GM20000 (cell line): ENCODE measurements at regions not wholly inside any gene's neighbourhood (a gene's known extent, or its start where the extent isn't known, plus 50 kb on each side); places are given as distances from the start of the nearest gene placed in this dataset.

ENCODE experiments used
- DNase-seq: peaks from one replicate; pipeline ENCODE4 v3.0.0; 2012; ENCODE audit warnings: low spot score
- TF ChIP-seq, protein P1 (sequence below): IDR thresholded peaks from 2 replicates; pipeline ENCODE4 v1.5.1; 2012; ENCODE audit warnings: mild to moderate bottlenecking, control low read depth; ENCODE audit errors: extremely low read depth, missing control alignments

DNA sequence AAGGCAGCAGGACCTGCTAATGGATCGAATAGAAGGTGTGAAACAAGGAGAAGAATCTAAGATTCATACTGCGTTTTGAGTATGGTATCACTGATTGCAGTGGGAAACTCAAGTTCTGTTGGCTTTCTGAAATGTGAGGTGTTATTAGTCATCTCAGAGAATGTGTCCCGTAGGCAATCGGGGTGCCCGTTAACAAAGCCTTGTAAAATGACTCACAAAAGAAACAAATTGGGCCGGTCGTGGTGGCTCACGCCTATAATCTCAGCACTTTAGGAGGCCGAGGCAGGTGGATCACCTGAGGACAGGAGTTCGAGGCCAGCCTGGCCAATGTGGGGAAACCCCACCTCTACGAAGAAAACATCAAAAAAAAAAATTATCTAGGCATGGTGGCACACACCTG lies 118.2 kb upstream of the C7orf33 start:
- TF ChIP-seq, protein P1, sequence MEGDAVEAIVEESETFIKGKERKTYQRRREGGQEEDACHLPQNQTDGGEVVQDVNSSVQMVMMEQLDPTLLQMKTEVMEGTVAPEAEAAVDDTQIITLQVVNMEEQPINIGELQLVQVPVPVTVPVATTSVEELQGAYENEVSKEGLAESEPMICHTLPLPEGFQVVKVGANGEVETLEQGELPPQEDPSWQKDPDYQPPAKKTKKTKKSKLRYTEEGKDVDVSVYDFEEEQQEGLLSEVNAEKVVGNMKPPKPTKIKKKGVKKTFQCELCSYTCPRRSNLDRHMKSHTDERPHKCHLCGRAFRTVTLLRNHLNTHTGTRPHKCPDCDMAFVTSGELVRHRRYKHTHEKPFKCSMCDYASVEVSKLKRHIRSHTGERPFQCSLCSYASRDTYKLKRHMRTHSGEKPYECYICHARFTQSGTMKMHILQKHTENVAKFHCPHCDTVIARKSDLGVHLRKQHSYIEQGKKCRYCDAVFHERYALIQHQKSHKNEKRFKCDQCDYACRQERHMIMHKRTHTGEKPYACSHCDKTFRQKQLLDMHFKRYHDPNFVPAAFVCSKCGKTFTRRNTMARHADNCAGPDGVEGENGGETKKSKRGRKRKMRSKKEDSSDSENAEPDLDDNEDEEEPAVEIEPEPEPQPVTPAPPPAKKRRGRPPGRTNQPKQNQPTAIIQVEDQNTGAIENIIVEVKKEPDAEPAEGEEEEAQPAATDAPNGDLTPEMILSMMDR: no peak
- no peak for DNase-seq

DNA sequence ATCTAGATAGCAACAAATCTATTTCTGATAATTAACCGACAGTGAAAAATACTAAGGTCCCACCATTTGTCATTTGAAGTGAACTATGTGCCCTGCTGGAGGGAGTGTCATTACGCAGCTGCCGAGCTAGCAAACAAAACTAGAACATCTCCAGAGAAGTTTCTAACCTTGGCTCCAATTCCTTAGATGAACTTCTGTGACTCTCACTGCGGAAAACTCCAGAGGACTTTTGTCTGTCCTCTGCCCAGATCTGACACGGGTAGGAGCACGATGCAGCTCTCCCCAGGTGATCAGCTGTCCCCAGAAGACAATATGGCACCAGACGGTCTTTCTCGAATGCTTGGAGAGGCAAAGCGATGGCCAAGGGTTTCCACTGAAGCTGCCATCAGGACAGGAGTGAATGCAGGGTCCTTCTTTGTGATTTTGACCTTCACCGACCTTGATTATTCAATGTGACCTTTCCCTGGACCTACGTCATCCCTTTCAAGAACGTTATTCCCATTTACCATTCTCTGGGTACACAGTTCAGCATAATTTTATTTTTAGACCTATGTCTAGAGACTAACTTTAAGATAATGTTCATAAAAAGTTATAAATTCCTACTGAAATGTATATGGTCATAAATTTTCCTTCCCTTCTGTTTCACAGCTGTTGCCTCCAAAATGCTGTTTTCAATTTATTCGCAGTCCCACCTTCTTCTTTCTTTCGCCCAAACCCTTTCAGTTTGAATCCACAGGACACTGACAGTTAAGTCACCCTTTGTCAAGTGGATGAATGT lies 116.7 kb upstream of the C7orf33 start:
- TF ChIP-seq, protein P1: no peak
- DNase-seq: no peak

DNA sequence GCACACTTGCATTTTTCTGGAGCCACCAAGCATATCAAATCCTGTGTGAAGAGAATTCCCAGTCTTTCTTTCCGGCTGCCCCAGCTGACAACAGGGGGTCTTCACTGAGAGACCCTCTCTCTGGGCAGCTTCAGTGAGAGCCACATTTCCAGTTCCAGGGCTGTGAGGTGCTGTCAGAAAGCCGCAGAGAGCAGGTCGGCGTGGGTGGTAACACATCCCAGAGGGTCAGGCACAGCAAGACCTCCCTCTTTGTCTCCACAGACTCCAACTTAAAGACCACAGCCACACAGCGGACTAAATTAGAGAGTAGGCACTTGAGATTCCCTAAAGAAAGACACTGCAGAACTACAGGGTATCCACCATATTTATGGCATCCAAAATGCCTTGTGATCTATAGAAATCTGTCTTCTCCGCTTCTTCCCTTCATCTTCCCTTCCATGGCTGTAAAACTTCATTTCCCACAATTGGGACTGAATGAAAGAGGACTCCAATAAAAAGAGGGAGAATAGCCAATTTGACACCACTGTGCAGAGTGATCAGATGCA lies 116.0 kb upstream of the C7orf33 start:
- DNase-seq: no peak
- TF ChIP-seq, protein P1: no peak

DNA sequence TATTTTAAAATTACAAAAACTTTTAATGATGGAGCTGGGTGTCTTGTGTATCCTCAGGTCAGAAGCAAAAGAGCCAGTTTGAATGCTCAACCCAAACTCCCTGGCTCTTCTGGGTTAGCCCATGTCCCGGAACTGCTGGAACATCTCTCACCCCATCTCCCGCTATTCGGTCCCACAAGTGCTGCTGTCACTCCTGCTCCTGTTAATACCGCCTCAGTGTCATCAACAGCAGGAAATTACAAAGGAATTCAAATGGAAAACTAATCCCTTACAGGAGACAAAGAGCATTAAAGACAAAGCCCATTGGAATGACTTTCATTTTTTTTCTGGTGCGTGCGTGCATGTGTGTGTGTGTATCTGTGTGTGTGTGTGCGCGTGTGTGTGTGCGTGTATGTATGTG lies 112.0 kb upstream of the C7orf33 start:
- no peak for DNase-seq
- TF ChIP-seq, protein P1: no peak

DNA sequence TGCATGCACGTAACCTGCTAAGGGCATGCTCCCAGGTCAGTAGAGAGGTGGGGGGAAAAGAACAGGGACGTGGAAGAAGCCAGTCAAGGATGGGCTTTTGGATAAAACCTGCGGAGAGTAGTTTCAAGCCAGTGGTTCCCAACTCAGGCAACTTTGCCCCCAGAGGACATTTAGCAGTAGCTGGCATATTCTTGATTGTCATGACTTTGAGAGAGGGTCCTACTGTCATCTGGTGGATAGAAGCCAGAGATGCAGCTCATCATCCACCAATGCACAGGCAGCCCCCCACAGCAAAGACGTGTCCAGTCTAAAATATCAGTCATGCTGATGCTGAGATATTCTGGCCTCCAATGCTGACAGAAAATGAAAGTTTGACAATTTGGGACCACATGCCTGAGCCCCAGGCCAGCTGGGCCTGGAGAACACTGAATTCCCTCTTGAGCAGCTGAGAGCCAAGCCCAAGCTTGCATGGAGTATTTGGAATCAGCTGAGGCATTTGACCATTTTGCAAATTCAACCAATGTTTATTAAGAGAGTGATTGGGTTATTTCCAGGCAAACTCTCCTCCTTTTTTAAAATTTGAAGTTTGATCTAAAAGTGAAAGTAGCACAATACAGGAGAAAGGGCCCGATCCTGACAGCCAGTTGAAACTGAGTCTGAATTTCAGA lies 110.0 kb upstream of the C7orf33 start:
- TF ChIP-seq, protein P1: no peak
- DNase-seq: no peak

DNA sequence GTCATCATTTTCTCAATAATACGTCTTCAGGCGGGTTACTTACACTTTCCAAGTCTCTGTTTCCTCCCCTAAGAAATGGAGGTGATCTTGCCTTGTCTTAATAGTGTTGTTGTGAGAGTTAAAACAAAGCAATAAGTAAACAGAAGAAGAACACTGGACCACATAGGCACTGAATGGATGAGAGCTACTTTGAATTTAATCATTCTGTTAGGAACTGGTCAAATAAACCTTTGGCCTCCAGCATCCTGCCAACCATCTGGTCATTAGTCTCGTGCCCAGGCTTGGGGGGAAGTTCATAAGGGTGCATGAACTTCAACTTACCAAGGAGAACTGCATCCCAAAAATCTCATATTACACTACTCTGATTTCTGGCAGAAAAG lies 109.4 kb upstream of the C7orf33 start:
- TF ChIP-seq, protein P1: no peak
- DNase-seq: no peak

DNA sequence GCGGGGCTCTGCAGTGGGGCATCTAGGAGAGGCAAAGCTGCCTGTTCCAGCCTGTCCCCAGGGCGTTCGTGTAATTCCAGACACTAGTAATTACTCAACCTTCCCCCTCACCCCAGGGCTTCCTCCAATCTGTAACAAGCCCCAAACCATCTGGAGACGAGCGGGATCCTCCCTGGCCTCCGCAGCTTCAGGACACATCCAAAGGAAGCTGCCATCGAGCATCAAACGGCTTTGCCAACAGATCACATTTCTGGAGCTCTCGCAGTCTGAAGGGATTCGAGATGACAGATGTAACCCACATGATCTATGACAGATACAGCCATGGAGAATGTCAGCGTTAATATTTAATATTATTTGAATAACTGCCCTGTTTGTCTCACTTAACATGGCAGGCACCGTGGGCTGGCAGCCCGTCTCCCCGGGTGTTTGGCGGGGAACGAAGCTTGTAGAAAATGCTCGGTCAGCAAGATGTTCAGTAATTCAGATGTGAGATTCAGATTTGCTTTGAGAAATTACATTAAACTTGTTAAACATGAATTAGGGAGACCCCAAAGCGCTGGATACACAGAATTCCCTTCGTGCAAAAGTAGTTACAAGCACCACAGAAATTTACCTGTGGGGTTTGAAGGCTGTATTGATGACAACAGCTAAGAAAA lies 108.5 kb upstream of the C7orf33 start:
- TF ChIP-seq, protein P1: no peak
- DNase-seq: no peak
